Esophagus squamous epithelium (tissue), 4 donors: ENCODE measurements at regions not wholly inside any gene's neighbourhood (a gene's known extent, or its start where the extent isn't known, plus 50 kb on each side); places are given as distances from the start of the nearest gene placed in this dataset.

Experiments
- POLR2A ChIP-seq, 4 donors: fragments of 450-650 bp; IDR thresholded peaks; one replicate each; pipeline ENCODE4 v1.6.1; 2017; ENCODE audit warnings: antibody characterized with exemption in 4 of 4, mild to moderate bottlenecking in 4 of 4, moderate library complexity in 3 of 4
- TF ChIP-seq, protein P1 (sequence below), 6 experiments: fragments of 450-650 bp in 4 of 6; fragments of 200-600 bp in 2 of 6; sonication (generic) in 2 of 6; IDR thresholded peaks; one replicate each; pipeline ENCODE4 v1.5.1; 2016 to 2019; ENCODE audit warnings: antibody characterized with exemption in 6 of 6, mild to moderate bottlenecking in 4 of 6, moderate library complexity in 4 of 6

DNA sequence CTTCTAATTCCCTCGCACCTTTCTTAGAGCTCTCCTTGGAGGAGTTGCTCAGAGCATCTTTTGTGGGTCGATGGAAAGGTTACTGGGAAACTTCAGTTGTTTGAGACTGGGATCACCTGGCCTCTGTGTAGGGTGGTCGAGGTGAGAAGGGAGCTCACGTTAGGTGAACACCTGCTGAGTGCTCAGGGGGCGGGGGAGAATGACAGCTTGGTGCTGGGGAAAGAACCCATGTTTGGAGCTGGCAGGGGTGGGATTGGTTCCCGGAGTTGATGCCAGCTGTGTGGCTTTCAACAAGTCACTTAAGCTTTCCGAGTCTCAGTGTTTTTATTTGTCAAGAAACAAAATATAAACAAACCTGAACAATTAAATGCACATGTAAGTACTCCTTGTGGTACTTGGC, 122.3 kb downstream of the GLI2 start:
- TF ChIP-seq, protein P1, sequence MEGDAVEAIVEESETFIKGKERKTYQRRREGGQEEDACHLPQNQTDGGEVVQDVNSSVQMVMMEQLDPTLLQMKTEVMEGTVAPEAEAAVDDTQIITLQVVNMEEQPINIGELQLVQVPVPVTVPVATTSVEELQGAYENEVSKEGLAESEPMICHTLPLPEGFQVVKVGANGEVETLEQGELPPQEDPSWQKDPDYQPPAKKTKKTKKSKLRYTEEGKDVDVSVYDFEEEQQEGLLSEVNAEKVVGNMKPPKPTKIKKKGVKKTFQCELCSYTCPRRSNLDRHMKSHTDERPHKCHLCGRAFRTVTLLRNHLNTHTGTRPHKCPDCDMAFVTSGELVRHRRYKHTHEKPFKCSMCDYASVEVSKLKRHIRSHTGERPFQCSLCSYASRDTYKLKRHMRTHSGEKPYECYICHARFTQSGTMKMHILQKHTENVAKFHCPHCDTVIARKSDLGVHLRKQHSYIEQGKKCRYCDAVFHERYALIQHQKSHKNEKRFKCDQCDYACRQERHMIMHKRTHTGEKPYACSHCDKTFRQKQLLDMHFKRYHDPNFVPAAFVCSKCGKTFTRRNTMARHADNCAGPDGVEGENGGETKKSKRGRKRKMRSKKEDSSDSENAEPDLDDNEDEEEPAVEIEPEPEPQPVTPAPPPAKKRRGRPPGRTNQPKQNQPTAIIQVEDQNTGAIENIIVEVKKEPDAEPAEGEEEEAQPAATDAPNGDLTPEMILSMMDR (IDR thresholded peaks at IDR 0.05) = no peak
- TF ChIP-seq POLR2A (IDR thresholded peaks at IDR 0.05) = no peak
